H1 (cell line): ENCODE measurements at regions not wholly inside any gene's neighbourhood (a gene's known extent, or its start where the extent isn't known, plus 50 kb on each side); places are given as distances from the start of the nearest gene placed in this dataset.

Experiments used
- CTCF ChIA-PET: fragments of 300-600 bp; sonication (Branson Sonifier 250); formaldehyde crosslinking; loops from one replicate; lab custom pipeline; 2021; ENCODE audit not compliant: partially characterized antibody; lab: Charles Lee
- POLR2A ChIA-PET: fragments of 300-600 bp; sonication (Branson Sonifier 250); formaldehyde crosslinking; loops from one replicate; lab custom pipeline; 2021; ENCODE audit warnings: inconsistent platforms; ENCODE audit not compliant: partially characterized antibody; lab: Charles Lee
- DNase-seq, 2 experiments: peaks; one replicate each; pipeline versions ENCODE4 v3.0.0 to v3.0.0-alpha.2; 2010 to 2022; ENCODE audit warnings: low spot score in 2 of 2, low read depth in 1 of 2, mixed read lengths in 1 of 2
- FAIRE-seq: peaks from 2 replicates; lab custom pipeline; 2011; peaks lifted over from hg19 to GRCh38; lab: Jason Lieb, UNC
- H2AFZ ChIP-seq: 2 replicates; pipeline ENCODE4 v1.8.1; 2012; ENCODE audit warnings: low read length, inconsistent platforms
- H2AK5ac ChIP-seq: 2 replicates; pipeline ENCODE4 v1.6.1; 2013; ENCODE audit warnings: low read depth, low read length
- H2BK120ac ChIP-seq: replicated peaks from 2 replicates; pipeline ENCODE3; 2013; ENCODE audit warnings: low read depth, low read length, inconsistent platforms
- H2BK12ac ChIP-seq: 2 replicates; pipeline ENCODE4 v1.6.1; 2013; ENCODE audit warnings: low read depth, low read length
- H2BK15ac ChIP-seq: 2 replicates; pipeline ENCODE4 v1.6.1; 2013; ENCODE audit warnings: low read length
- H2BK20ac ChIP-seq: 2 replicates; pipeline ENCODE4 v1.6.1; 2013; ENCODE audit warnings: low read length
- H2BK5ac ChIP-seq: 2 replicates; pipeline ENCODE4 v1.6.1; 2013; ENCODE audit warnings: low read depth, low read length
- H3K14ac ChIP-seq: 2 replicates; pipeline ENCODE4 v1.6.1; 2013; ENCODE audit warnings: inconsistent platforms; ENCODE audit not compliant: insufficient read length
- H3K18ac ChIP-seq: 2 replicates; pipeline ENCODE4 v1.6.1; 2013; ENCODE audit warnings: low read length; ENCODE audit errors: extremely low read depth
- H3K23ac ChIP-seq: 2 replicates; pipeline ENCODE4 v1.6.1; 2013; ENCODE audit warnings: inconsistent platforms; ENCODE audit not compliant: insufficient read length
- H3K23me2 ChIP-seq: 2 replicates; pipeline ENCODE4 v1.6.1; 2013; ENCODE audit warnings: low read depth, low read length
- H3K27ac ChIP-seq: 2 replicates; pipeline ENCODE4 v1.6.1; 2011; ENCODE audit warnings: low read depth, low read length, inconsistent platforms
- H3K27me3 ChIP-seq, 4 experiments: replicated peaks in 1 of 4; 1 replicate in 1 of 4; 2 replicates in 3 of 4; pipeline versions ENCODE4 v1.6.1 to v1.8.1; 2011 to 2013; ENCODE audit warnings: low read length in 3 of 4, mild to moderate bottlenecking in 3 of 4, inconsistent platforms in 2 of 4, mixed read lengths in 2 of 4, moderate library complexity in 1 of 4; ENCODE audit not compliant: control insufficient read depth in 3 of 4, insufficient read depth in 3 of 4; ENCODE audit errors: extremely low read depth in 1 of 4
- H3K36me3 ChIP-seq, 4 experiments: 2 replicates each; pipeline versions ENCODE4 v1.6.1 to v1.8.1; 2011 to 2013; ENCODE audit warnings: mild to moderate bottlenecking in 4 of 4, low read length in 3 of 4, moderate library complexity in 2 of 4, control low read depth in 1 of 4, inconsistent platforms in 1 of 4; ENCODE audit not compliant: insufficient read depth in 4 of 4, control insufficient read depth in 2 of 4
- H3K4ac ChIP-seq: replicated peaks from 2 replicates; pipeline ENCODE3; 2013; ENCODE audit warnings: low read length, low read depth, mixed read lengths, inconsistent platforms; ENCODE audit not compliant: insufficient read length
- H3K4me1 ChIP-seq, 4 experiments: replicated peaks in 1 of 4; 1 replicate in 1 of 4; 2 replicates in 3 of 4; pipeline versions ENCODE4 v1.6.1 to v1.8.1; 2011 to 2013; ENCODE audit warnings: low read length in 3 of 4, inconsistent platforms in 2 of 4, mixed read lengths in 1 of 4; ENCODE audit not compliant: insufficient read depth in 4 of 4, control insufficient read depth in 3 of 4
- H3K4me2 ChIP-seq, 2 experiments: 2 replicates each; pipeline versions ENCODE4 v1.6.1 to v1.8.1; 2011 to 2013; ENCODE audit warnings: low read depth in 2 of 2, low read length in 2 of 2, control low read depth in 1 of 2, inconsistent platforms in 1 of 2, mild to moderate bottlenecking in 1 of 2; ENCODE audit not compliant: insufficient read depth in 1 of 2
- H3K4me3 ChIP-seq, 4 experiments: fragments of 200-600, 300-600 bp in 1 of 4; sonication (generic), shearing (Covaris generic), sonication (Bioruptor Twin) in 1 of 4; 2 replicates each; pipeline versions ENCODE4 v1.5.1 to v1.8.1; 2011 to 2016; ENCODE audit warnings: low read length in 4 of 4, low read depth in 3 of 4, control low read depth in 2 of 4, inconsistent platforms in 2 of 4, mild to moderate bottlenecking in 2 of 4, mixed read lengths in 1 of 4, moderate library complexity in 1 of 4; ENCODE audit not compliant: insufficient read depth in 2 of 4; ENCODE audit errors: extremely low read depth in 1 of 4
- H3K56ac ChIP-seq: replicated peaks from 2 replicates; pipeline ENCODE3; 2013; ENCODE audit warnings: low read depth, mild to moderate bottlenecking, mixed read lengths, low read length, inconsistent platforms; ENCODE audit not compliant: insufficient read length
- H3K79me1 ChIP-seq: 2 replicates; pipeline ENCODE4 v1.6.1; 2013; ENCODE audit warnings: low read depth, low read length, control low read depth
- H3K79me2 ChIP-seq, 2 experiments: 2 replicates each; pipeline versions ENCODE4 v1.6.1 to v1.8.1; 2012 to 2013; ENCODE audit warnings: low read length in 2 of 2, mild to moderate bottlenecking in 2 of 2, inconsistent platforms in 1 of 2; ENCODE audit not compliant: insufficient read depth in 2 of 2, control insufficient read depth in 1 of 2
- H3K9ac ChIP-seq, 4 experiments: replicated peaks in 1 of 4; 1 replicate in 1 of 4; 2 replicates in 3 of 4; pipeline versions ENCODE4 v1.6.1 to v1.8.1; 2011 to 2013; ENCODE audit warnings: low read depth in 3 of 4, low read length in 3 of 4, control low read depth in 2 of 4, mild to moderate bottlenecking in 2 of 4, moderate library complexity in 2 of 4, inconsistent platforms in 1 of 4; ENCODE audit errors: extremely low read depth in 1 of 4
- H3K9me3 ChIP-seq, 2 experiments: 2 replicates each; pipeline versions ENCODE4 v1.6.1 to v1.8.1; 2012 to 2013; ENCODE audit warnings: mild to moderate bottlenecking in 2 of 2, moderate library complexity in 2 of 2, control low read depth in 1 of 2, inconsistent platforms in 1 of 2, low read depth in 1 of 2, low read length in 1 of 2, mixed read lengths in 1 of 2; ENCODE audit not compliant: insufficient read depth in 2 of 2
- H4K20me1 ChIP-seq, 2 experiments: replicated peaks in 1 of 2; 2 replicates each; pipeline versions ENCODE3 to v1.8.1; 2011 to 2013; ENCODE audit warnings: inconsistent platforms in 2 of 2, low read length in 2 of 2, mild to moderate bottlenecking in 1 of 2; ENCODE audit not compliant: insufficient read depth in 2 of 2, control insufficient read depth in 1 of 2
- H4K5ac ChIP-seq: 2 replicates; pipeline ENCODE4 v1.6.1; 2013; ENCODE audit warnings: low read length, low read depth, mixed read lengths, inconsistent platforms; ENCODE audit not compliant: insufficient read length
- H4K8ac ChIP-seq: 2 replicates; pipeline ENCODE4 v1.8.0; 2013; ENCODE audit warnings: mild to moderate bottlenecking, moderate library complexity, low read length, inconsistent platforms; ENCODE audit not compliant: insufficient read depth; ENCODE audit errors: extremely low read depth
- H4K91ac ChIP-seq: replicated peaks from 2 replicates; pipeline ENCODE3; 2013; ENCODE audit warnings: low read length, mixed read lengths, inconsistent platforms; ENCODE audit not compliant: insufficient read length
- WGBS, 2 experiments: shearing (Covaris generic) in 1 of 2; methylation state at CpG; one replicate each; pipeline versions ENCODE4 v1.1.6 to v1.1.7; 2013 to 2015; ENCODE audit warnings: low lambda C conversion rate in 2 of 2, mixed read lengths in 2 of 2, inconsistent platforms in 1 of 2, low coverage in 1 of 2, missing lambda C conversion rate in 1 of 2; ENCODE audit not compliant: insufficient replicate concordance in 2 of 2, insufficient coverage in 1 of 2, insufficient read length in 1 of 2; ENCODE audit errors: extremely low coverage in 1 of 2, missing lambda C conversion rate in 1 of 2; 5-methylcytosine and 5-hydroxymethylcytosine counted together

- Histone ChIP-seq H3K4me2 (no peak overlapping the region), H4K5ac (no peak overlapping the region), H2BK20ac (no peak overlapping the region), H3K4ac (no peak overlapping the region), H3K9ac (no peak overlapping the region), H3K36me3 (peaks cover 0 to 4% (median 0%) of the 10 kb centered on the region in 4 experiments; a peak in 1 of 8 replicates), H3K27ac (no peak overlapping the region), H2BK12ac (no peak overlapping the region), H3K4me1 (no peaks in the 10 kb centered on the region), H3K4me3 (no peak overlapping the region), H2BK5ac (no peak overlapping the region), H4K8ac (no peak overlapping the region), H4K20me1 (no peaks in the 10 kb centered on the region), H3K56ac (no peak overlapping the region), H3K9me3 (peaks cover 22% of the 10 kb centered on the region in 2 experiments), H2AFZ (no peak overlapping the region), H3K23me2 (no peaks in the 10 kb centered on the region), H3K23ac (no peak overlapping the region), H3K18ac (no peak overlapping the region), H3K27me3 (0 out of 7 replicates have a peak, but pooled peaks cover 0 to 2% (median 0%) of the 10 kb centered on the region in 4 experiments), H2AK5ac (no peak overlapping the region), H2BK120ac (no peak overlapping the region), H3K14ac (no peak overlapping the region), H3K79me2 (no peaks in the 10 kb centered on the region), H3K79me1 (no peaks in the 10 kb centered on the region), H2BK15ac (no peak overlapping the region), H4K91ac (no peak overlapping the region)
- no peak for DNase-seq
- ChIA-PET CTCF (interaction anchor here (1.0 to 1.5 kb wide), 2 partner anchors 13 to 108 kb away, joined by 3 to 4 read pairs; no protein-coding TSS in a partner anchor), POLR2A (no interaction called here)
- FAIRE-seq: no peak
- 56% methylated on average over 2 of the region's 2 CpGs; no CpG with 5 or more reads in 1 of the 2 experiments for WGBS, 2 experiments
These were observed 52.7 kb upstream of the CYP1B1 start for GRCh38 chr2:38128653-38129052.
